ENCODE measurements at regions not wholly inside any gene's neighbourhood (a gene's known extent, or its start where the extent isn't known, plus 50 kb on each side); places are given as distances from the start of the nearest gene placed in this dataset.

GRCh38 chr1:209397910-209398309 lies 185.6 kb upstream of the CAMK1G start:
- DNase-seq (ENCODE audit: low read depth) = no peak
- H3K4me3 ChIP-seq (ENCODE audit: low read depth, low read length) = no peak overlapping the region
- TF ChIP-seq CTCF (conservative IDR thresholded peaks at IDR 0.05; ENCODE audit: low read depth, low read length) = no peak

GRCh38 chr1:209398313-209398991 lies 185.1 kb upstream of the CAMK1G start:
- no peak overlapping the region for H3K4me3 ChIP-seq (ENCODE audit: low read depth, low read length)
- TF ChIP-seq CTCF (conservative IDR thresholded peaks at IDR 0.05; ENCODE audit: low read depth, low read length) = no peak
- no peak for DNase-seq (ENCODE audit: low read depth)

DNA sequence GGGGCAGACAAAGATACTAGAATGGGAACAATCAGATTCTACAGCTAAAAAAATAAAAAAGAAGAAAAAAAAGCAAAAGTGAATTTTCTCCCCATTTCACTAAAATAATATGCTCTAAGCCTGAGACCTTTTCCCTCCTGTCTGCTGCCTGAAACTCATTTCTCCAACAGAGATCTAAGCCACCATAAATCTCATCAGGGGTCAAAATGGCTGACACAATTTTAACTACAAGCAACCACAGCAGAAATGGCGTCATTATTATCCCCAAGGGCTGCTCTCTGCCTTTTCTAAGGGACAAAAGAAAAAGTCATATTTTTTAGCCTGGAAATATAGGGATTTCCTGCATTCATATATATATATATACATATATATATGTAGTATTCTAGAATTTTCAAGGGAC lies 183.7 kb upstream of the CAMK1G start:
- no peak overlapping the region for H3K4me3 ChIP-seq (ENCODE audit: low read depth, low read length)
- no peak for TF ChIP-seq CTCF (conservative IDR thresholded peaks at IDR 0.05; ENCODE audit: low read depth, low read length)
- DNase-seq (ENCODE audit: low read depth) = no peak

DNA sequence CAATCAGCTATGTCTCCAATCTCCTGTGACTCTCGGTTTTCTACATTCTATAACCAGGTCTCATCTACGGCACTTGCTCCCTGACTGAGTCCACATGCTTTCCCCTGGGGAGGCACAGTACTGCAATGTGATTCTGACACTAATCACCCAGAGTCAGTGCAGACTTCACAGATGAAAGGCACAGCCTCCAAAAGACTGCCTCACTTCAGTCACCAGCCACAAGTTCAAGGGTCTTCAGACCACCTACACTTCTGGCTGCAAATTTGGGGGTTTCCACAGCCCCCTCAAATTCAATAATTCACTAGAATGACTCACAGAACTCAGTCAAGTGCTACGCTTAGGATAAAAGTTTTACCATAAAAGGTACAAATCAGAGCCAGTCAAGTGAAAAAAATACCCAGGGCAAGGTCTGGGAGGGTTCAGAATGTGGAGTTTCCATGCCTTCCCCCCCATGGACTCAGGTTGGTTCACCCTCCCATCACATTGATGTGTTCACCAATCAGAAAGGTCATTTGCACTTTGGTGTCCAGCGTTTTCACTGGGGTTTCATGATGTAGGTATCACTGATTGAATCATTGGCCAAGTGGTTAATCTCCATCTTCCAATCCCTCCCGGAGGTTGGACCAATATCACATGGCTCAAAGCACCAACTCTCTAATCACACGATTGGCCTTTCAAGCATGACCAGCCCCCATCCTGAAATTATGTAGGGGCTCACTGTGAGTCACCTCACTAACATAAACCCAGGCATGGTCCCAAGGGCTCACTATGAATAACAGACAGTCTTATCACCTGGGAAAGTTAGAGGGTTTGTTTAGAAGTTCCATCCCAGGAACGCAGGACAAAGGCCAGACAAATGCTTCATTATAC lies 182.9 kb upstream of the CAMK1G start:
- H3K4me3 ChIP-seq (ENCODE audit: low read depth, low read length) = no peak overlapping the region
- TF ChIP-seq CTCF (conservative IDR thresholded peaks at IDR 0.05; ENCODE audit: low read depth, low read length) = no peak
- peak; percentile 96 for DNase-seq (ENCODE audit: low read depth)

- no peak for TF ChIP-seq CTCF (conservative IDR thresholded peaks at IDR 0.05; ENCODE audit: low read depth, low read length)
- H3K4me3 ChIP-seq (ENCODE audit: low read depth, low read length) = no peak overlapping the region
- no peak for DNase-seq (ENCODE audit: low read depth)
These were observed 180.8 kb upstream of the CAMK1G start for GRCh38 chr1:209402697-209403096.

DNA sequence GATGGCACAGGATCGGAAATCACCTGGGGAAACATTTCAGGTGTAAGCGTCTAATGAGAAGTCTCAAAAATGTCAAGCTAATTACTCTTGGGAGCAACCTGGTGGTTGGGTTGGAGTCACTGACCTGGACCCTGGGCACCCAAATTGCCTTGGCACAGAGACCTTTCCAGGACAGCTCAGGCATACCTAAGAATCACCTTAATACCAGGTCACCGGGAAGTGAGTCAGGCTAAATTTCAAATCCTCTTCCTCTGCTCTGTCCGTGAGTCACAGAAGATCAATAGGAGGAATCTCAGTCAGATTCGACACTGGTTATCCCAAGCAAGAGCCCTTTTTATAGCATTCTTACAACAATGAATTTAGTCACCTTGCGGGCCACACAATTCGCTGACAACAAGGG lies 179.6 kb upstream of the CAMK1G start:
- DNase-seq (ENCODE audit: low read depth) = no peak
- no peak overlapping the region for H3K4me3 ChIP-seq (ENCODE audit: low read depth, low read length)
- TF ChIP-seq CTCF (conservative IDR thresholded peaks at IDR 0.05; ENCODE audit: low read depth, low read length) = no peak
